Thyroid gland (tissue), 4 donors: ENCODE measurements at regions not wholly inside any gene's neighbourhood (a gene's known extent, or its start where the extent isn't known, plus 50 kb on each side); places are given as distances from the start of the nearest gene placed in this dataset.

Source experiments
- POLR2A ChIP-seq, 2 donors: fragments of 450-650 bp; IDR thresholded peaks; one replicate each; pipeline ENCODE4 v1.6.1; 2017; ENCODE audit warnings: antibody characterized with exemption in 2 of 2, mild to moderate bottlenecking in 2 of 2, moderate library complexity in 1 of 2
- TF ChIP-seq, protein P1 (sequence below), 6 experiments: fragments of 200-600 bp in 3 of 6; fragments of 450-650 bp in 3 of 6; sonication (generic) in 3 of 6; IDR thresholded peaks; one replicate each; pipeline ENCODE4 v1.5.1; 2016 to 2019; ENCODE audit warnings: antibody characterized with exemption in 6 of 6, mild to moderate bottlenecking in 2 of 6, inconsistent platforms in 1 of 6, moderate library complexity in 1 of 6

DNA sequence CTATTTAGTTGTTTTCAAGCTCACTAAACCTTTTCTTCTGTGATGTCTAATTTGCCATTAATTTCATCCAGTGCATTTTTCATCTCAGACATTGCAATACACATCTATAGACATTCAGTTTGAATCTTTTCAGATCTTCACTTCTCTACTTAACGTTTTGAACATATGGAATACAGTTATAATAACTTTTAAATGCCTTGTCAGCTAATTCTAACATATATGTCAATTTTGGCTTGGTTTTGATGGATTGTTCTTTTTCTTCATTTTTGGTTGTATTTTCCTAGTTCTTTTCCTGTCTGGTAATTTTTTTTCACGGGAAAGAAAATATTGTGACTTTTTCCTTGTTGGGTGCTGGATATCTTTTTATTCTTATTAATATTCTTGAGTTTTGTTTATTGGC, 215.3 kb downstream of the ATP23 start:
- TF ChIP-seq, protein P1, sequence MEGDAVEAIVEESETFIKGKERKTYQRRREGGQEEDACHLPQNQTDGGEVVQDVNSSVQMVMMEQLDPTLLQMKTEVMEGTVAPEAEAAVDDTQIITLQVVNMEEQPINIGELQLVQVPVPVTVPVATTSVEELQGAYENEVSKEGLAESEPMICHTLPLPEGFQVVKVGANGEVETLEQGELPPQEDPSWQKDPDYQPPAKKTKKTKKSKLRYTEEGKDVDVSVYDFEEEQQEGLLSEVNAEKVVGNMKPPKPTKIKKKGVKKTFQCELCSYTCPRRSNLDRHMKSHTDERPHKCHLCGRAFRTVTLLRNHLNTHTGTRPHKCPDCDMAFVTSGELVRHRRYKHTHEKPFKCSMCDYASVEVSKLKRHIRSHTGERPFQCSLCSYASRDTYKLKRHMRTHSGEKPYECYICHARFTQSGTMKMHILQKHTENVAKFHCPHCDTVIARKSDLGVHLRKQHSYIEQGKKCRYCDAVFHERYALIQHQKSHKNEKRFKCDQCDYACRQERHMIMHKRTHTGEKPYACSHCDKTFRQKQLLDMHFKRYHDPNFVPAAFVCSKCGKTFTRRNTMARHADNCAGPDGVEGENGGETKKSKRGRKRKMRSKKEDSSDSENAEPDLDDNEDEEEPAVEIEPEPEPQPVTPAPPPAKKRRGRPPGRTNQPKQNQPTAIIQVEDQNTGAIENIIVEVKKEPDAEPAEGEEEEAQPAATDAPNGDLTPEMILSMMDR (IDR thresholded peaks at IDR 0.05), result no peak
- TF ChIP-seq POLR2A (IDR thresholded peaks at IDR 0.05), result no peak
